ENCODE measurements at regions not wholly inside any gene's neighbourhood (a gene's known extent, or its start where the extent isn't known, plus 50 kb on each side); places are given as distances from the start of the nearest gene placed in this dataset.

GRCh38 chr3:117266806-117267205 lies 557.2 kb downstream of the TUSC7 start:
- DNase-seq = no peak

- no peak for DNase-seq
These were observed 558.7 kb downstream of the TUSC7 start for GRCh38 chr3:117268318-117268717.

- no peak for DNase-seq
These were observed 562.7 kb downstream of the TUSC7 start for GRCh38 chr3:117272274-117272673.

- DNase-seq = no peak
These were observed 563.4 kb downstream of the TUSC7 start for GRCh38 chr3:117272876-117273523.

GRCh38 chr3:117277816-117278215 lies 568.2 kb downstream of the TUSC7 start:
- DNase-seq = no peak

- DNase-seq = no peak
These were observed 569.0 kb downstream of the TUSC7 start for GRCh38 chr3:117278424-117279190.

- no peak for DNase-seq
These were observed 571.8 kb downstream of the TUSC7 start for GRCh38 chr3:117281371-117281770.

GRCh38 chr3:117282566-117282965 lies 573.0 kb downstream of the TUSC7 start:
- DNase-seq = no peak

- no peak for DNase-seq
These were observed 576.2 kb downstream of the TUSC7 start for GRCh38 chr3:117285737-117286136.

- no peak for DNase-seq
These were observed 576.9 kb downstream of the TUSC7 start for GRCh38 chr3:117286488-117286887.

- no peak for DNase-seq
These were observed 578.0 kb downstream of the TUSC7 start for GRCh38 chr3:117287602-117288001.

- DNase-seq = no peak
These were observed 581.9 kb downstream of the TUSC7 start for GRCh38 chr3:117291476-117291875.

GRCh38 chr3:117297065-117297464 lies 587.5 kb downstream of the TUSC7 start:
- no peak for DNase-seq

- DNase-seq = no peak
These were observed 588.0 kb downstream of the TUSC7 start for GRCh38 chr3:117297541-117297940.

- DNase-seq = no peak
These were observed 588.7 kb downstream of the TUSC7 start for GRCh38 chr3:117298273-117298672.

GRCh38 chr3:117302428-117302827 lies 592.8 kb downstream of the TUSC7 start:
- DNase-seq = no peak

- DNase-seq = no peak
These were observed 593.9 kb downstream of the TUSC7 start for GRCh38 chr3:117303443-117303842.

- no peak for DNase-seq
These were observed 595.1 kb downstream of the TUSC7 start for GRCh38 chr3:117304681-117305080.

GRCh38 chr3:117305681-117306080 lies 596.1 kb downstream of the TUSC7 start:
- DNase-seq = no peak

GRCh38 chr3:117306299-117306698 lies 596.7 kb downstream of the TUSC7 start:
- no peak for DNase-seq

- no peak for DNase-seq
These were observed 598.8 kb downstream of the TUSC7 start for GRCh38 chr3:117308353-117308752.

GRCh38 chr3:117308756-117309155 lies 599.2 kb downstream of the TUSC7 start:
- no peak for DNase-seq

- no peak for DNase-seq
These were observed 601.0 kb downstream of the TUSC7 start for GRCh38 chr3:117310536-117310935.

- DNase-seq = no peak
These were observed 605.0 kb downstream of the TUSC7 start for GRCh38 chr3:117314441-117315150.

Data from HCEC 1CT (cell line).